GM18867 (cell line): ENCODE measurements at regions not wholly inside any gene's neighbourhood (a gene's known extent, or its start where the extent isn't known, plus 50 kb on each side); places are given as distances from the start of the nearest gene placed in this dataset.
"Not testable (repeated sequence)": the region's sequence is repeated elsewhere in the genome, so short reads cannot be mapped to it uniquely, and the experiment has no call there.

Experiments
- ATAC-seq: cut with Tn5 transposase; IDR thresholded peaks from one replicate; pipeline ENCODE4 v1.9.1; 2021; ENCODE audit warnings: mild to moderate bottlenecking, moderate library complexity; ENCODE audit not compliant: unreplicated experiment

- ATAC-seq = not testable (repeated sequence)
These were observed 91.1 kb upstream of the KRAS start for GRCh38 chr12:25341877-25342276.

GRCh38 chr12:25337916-25338315 is 87.2 kb upstream of the KRAS start:
- ATAC-seq = no peak

GRCh38 chr12:25332143-25332542 is 81.4 kb upstream of the KRAS start:
- peak; percentile 87 for ATAC-seq

GRCh38 chr12:25328072-25328712 is 77.5 kb upstream of the KRAS start:
- no peak for ATAC-seq

GRCh38 chr12:25327321-25327720 is 76.6 kb upstream of the KRAS start:
- no peak for ATAC-seq

- no peak for ATAC-seq
These were observed 75.6 kb upstream of the KRAS start for GRCh38 chr12:25326326-25326725.

GRCh38 chr12:25324861-25325260 is 74.1 kb upstream of the KRAS start:
- no peak for ATAC-seq

GRCh38 chr12:25323581-25323982 is 72.9 kb upstream of the KRAS start:
- no peak for ATAC-seq

GRCh38 chr12:25322918-25323531 is 72.3 kb upstream of the KRAS start:
- no peak for ATAC-seq

GRCh38 chr12:25322351-25322750 is 71.6 kb upstream of the KRAS start:
- no peak for ATAC-seq

GRCh38 chr12:25321772-25322171 is 71.0 kb upstream of the KRAS start:
- no peak for ATAC-seq

- peak; percentile 70 for ATAC-seq
These were observed 69.6 kb upstream of the KRAS start for GRCh38 chr12:25320123-25321006.

GRCh38 chr12:25319233-25319984 is 68.7 kb upstream of the KRAS start:
- no peak for ATAC-seq

GRCh38 chr12:25317553-25317952 is 66.8 kb upstream of the KRAS start:
- no peak for ATAC-seq

- ATAC-seq = no peak
These were observed 64.7 kb upstream of the KRAS start for GRCh38 chr12:25315388-25315787.

- not testable (repeated sequence) for ATAC-seq
These were observed 62.7 kb upstream of the KRAS start for GRCh38 chr12:25313266-25313990.

- ATAC-seq = no peak
These were observed 60.8 kb upstream of the KRAS start for GRCh38 chr12:25311506-25311905.

GRCh38 chr12:25310071-25310470 is 59.3 kb upstream of the KRAS start:
- ATAC-seq = not testable (repeated sequence)

GRCh38 chr12:25308756-25309155 is 58.0 kb upstream of the KRAS start:
- ATAC-seq = no peak

- ATAC-seq = no peak
These were observed 57.1 kb upstream of the KRAS start for GRCh38 chr12:25307818-25308217.
